ENCODE measurements at regions not wholly inside any gene's neighbourhood (a gene's known extent, or its start where the extent isn't known, plus 50 kb on each side); places are given as distances from the start of the nearest gene placed in this dataset.
"Not testable (repeated sequence)": the region's sequence is repeated elsewhere in the genome, so short reads cannot be mapped to it uniquely, and the experiment has no call there.

- Histone ChIP-seq H3K27ac (peak overlapping the region; percentile 29 to 46), H3K9me3 (no peaks in the 10 kb centered on the region), H3K4me3 (no peak overlapping the region), H3K27me3 (no peaks in the 10 kb centered on the region), H3K36me3 (no peaks in the 10 kb centered on the region), H3K4me1 (peaks cover 0 to 10% of the 10 kb centered on the region in 2 donors)
- DNase-seq (ENCODE audit: low spot score in 2 of 2) = no peak
- no peak for TF ChIP-seq CTCF (IDR thresholded peaks at IDR 0.05)
- intact Hi-C loops (cut with DNase I) = loop anchor here (2.0 to 5.0 kb wide), 2 partner anchors 101 to 164 kb away; partner anchors contain the start of gene APCDD1
Measured at GRCh38 chr18:10353791-10354190, 100.6 kb upstream of the APCDD1 start.

- no peaks in the 10 kb centered on the region for H3K36me3 ChIP-seq
- peaks cover 0 to 10% of the 10 kb centered on the region in 2 donors for H3K4me1 ChIP-seq
- H3K27ac ChIP-seq = peak overlapping the region; percentile 29 to 46
- no peak for DNase-seq (ENCODE audit: low spot score in 2 of 2)
- H3K9me3 ChIP-seq = no peaks in the 10 kb centered on the region
- TF ChIP-seq CTCF (IDR thresholded peaks at IDR 0.05) = no peak
- intact Hi-C loops (cut with DNase I) = loop anchor here (2.0 to 5.0 kb wide), 2 partner anchors 100 to 163 kb away; partner anchors contain the start of gene APCDD1
- H3K27me3 ChIP-seq = no peaks in the 10 kb centered on the region
- H3K4me3 ChIP-seq = no peak overlapping the region
Measured at GRCh38 chr18:10354241-10354811, 100.1 kb upstream of the APCDD1 start.

GRCh38 chr18:10354890-10355289, 99.5 kb upstream of the APCDD1 start:
- TF ChIP-seq CTCF (IDR thresholded peaks at IDR 0.05) = no peak
- intact Hi-C loops (cut with DNase I) = loop anchor here (2.0 to 5.0 kb wide), 2 partner anchors 100 to 162 kb away; partner anchors contain the start of gene APCDD1
- no peak overlapping the region for H3K4me3 ChIP-seq
- no peaks in the 10 kb centered on the region for H3K9me3 ChIP-seq
- H3K36me3 ChIP-seq = no peaks in the 10 kb centered on the region
- H3K4me1 ChIP-seq = peaks cover 0 to 10% of the 10 kb centered on the region in 2 donors
- no peaks in the 10 kb centered on the region for H3K27me3 ChIP-seq
- no peak overlapping the region for H3K27ac ChIP-seq
- no peak for DNase-seq (ENCODE audit: low spot score in 2 of 2)

- H3K4me3 ChIP-seq; intact Hi-C loops (cut with DNase I); H3K36me3 ChIP-seq; H3K27me3 ChIP-seq; H3K4me1 ChIP-seq; H3K9me3 ChIP-seq; DNase-seq (ENCODE audit: low spot score in 2 of 2); H3K27ac ChIP-seq: not testable (repeated sequence)
Measured at GRCh38 chr18:10356999-10357398, 97.4 kb upstream of the APCDD1 start.

GRCh38 chr18:10361660-10362059, 92.8 kb upstream of the APCDD1 start:
- Histone ChIP-seq H3K4me1 (no peaks in the 10 kb centered on the region), H3K27me3 (no peaks in the 10 kb centered on the region), H3K4me3 (no peak overlapping the region), H3K27ac (no peak overlapping the region), H3K36me3 (no peaks in the 10 kb centered on the region), H3K9me3 (peaks cover 0 to 11% of the 10 kb centered on the region in 2 donors)
- no peak for TF ChIP-seq CTCF (IDR thresholded peaks at IDR 0.05)
- DNase-seq (ENCODE audit: low spot score in 2 of 2) = no peak
- intact Hi-C loops (cut with DNase I) = no loop called here

- H3K27me3 ChIP-seq = no peaks in the 10 kb centered on the region
- no peak overlapping the region for H3K27ac ChIP-seq
- peaks cover 0 to 11% of the 10 kb centered on the region in 2 donors for H3K9me3 ChIP-seq
- no peak for TF ChIP-seq CTCF (IDR thresholded peaks at IDR 0.05)
- intact Hi-C loops (cut with DNase I) = no loop called here
- no peaks in the 10 kb centered on the region for H3K4me1 ChIP-seq
- DNase-seq (ENCODE audit: low spot score in 2 of 2) = no peak
- H3K36me3 ChIP-seq = no peaks in the 10 kb centered on the region
- H3K4me3 ChIP-seq = no peak overlapping the region
Measured at GRCh38 chr18:10365021-10365500, 89.4 kb upstream of the APCDD1 start.
